ENCODE measurements at regions not wholly inside any gene's neighbourhood (a gene's known extent, or its start where the extent isn't known, plus 50 kb on each side); places are given as distances from the start of the nearest gene placed in this dataset.

DNA sequence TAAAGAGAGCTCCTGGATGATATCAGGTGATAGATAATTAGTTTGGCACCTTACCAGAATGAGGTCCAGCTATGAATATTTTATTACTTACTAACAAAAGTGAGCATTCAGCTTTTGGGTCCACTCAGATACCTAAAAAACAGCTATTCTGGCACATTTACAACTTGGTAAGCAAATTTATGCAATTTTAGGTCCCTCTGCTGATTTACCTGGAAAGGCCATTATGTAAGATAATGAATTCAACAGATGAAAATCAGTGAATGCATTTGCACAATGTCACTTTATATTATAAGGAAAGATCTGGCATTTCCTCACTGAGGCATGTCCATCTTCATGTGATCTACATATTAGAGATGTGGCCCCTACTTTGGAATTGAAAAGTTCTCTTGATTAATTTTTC is 517.0 kb downstream of the SPRY1 start:
- TF ChIP-seq CTCF (IDR thresholded peaks at IDR 0.05 in 8 of 11, conservative IDR thresholded peaks at IDR 0.05 in 3 of 11), result no peak
- TF ChIP-seq POLR2A (IDR thresholded peaks at IDR 0.05), result no peak
